ENCODE measurements at regions not wholly inside any gene's neighbourhood (a gene's known extent, or its start where the extent isn't known, plus 50 kb on each side); places are given as distances from the start of the nearest gene placed in this dataset.

DNA sequence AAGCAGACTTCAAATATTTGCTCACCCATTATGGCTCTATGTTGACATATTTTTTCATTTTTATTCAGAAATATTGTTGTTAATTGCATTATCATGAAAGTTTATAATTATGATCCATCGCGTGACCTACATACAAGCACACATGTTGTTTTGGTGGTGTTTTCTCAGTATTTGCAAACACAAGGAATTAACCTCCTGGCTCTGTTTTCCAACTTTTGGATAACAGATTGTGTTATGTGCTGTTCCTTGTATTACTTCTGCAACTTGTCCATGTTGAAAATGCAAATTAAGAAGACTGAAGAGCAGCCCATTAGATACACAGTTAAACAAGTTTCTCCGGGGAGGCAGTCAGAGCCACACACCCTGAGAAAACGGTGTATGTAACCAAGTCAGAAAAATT is 201.2 kb downstream of the SEC23A start:
- DNase-seq (ENCODE audit: low read depth in 2 of 2) = no peak

DNA sequence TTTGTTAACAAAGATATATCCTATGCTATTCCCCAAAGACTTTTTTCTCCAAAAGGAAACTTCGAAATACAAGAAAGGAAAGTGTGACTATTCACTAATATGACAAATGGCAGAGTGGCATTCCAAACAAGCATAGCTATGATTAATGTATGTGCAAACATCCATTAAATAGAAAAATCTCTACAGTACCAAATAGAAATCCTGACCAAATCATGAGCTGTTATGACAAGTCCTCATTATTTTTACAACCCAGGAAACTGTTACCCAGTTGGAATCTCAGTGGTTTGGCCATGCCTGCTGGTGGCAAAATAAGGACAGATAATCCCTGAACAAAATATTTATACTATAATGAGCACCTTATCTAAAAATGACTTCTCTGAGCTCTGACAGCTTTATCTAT is 202.1 kb downstream of the SEC23A start:
- no peak for DNase-seq (ENCODE audit: low read depth in 2 of 2)

DNA sequence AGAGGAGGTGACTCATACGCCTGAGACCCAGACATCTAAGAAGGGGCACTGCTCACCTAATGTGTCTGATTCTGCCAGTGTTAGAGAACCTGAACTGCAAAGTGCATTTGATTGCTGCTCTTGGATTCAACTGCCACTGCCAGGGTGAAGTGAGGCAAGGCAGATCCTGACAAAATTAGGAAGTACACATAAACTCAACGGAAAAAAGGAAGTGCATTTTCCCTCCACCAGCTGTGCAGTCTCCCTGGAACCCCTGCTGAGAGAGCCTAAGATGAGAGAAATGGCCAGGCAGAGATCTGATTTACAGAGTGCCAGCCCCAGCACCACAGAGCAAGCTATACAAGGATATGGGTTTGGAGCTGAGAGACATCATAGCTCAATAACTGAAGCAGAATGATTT is 215.3 kb downstream of the SEC23A start:
- DNase-seq (ENCODE audit: low read depth in 2 of 2) = no peak

DNA sequence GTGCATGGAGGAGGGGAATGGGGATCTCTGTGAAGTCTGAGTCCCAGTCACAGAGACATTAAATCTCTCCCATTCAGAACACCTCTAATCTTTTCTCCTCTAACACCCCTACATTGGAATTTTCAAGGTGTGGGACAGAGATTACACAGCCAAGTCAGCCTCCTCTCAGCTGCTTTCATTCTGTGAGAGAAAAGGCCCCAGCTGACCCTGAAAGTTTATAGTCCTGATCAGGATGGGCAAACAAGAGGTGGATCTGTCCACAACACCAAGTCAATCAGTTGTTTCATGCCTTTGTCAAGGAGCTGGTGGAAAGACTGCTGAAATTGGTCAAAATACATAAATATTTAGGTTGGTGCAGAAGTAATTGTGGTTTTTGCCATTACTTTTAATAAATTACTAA is 218.9 kb downstream of the SEC23A start:
- no peak for DNase-seq (ENCODE audit: low read depth in 2 of 2)

DNA sequence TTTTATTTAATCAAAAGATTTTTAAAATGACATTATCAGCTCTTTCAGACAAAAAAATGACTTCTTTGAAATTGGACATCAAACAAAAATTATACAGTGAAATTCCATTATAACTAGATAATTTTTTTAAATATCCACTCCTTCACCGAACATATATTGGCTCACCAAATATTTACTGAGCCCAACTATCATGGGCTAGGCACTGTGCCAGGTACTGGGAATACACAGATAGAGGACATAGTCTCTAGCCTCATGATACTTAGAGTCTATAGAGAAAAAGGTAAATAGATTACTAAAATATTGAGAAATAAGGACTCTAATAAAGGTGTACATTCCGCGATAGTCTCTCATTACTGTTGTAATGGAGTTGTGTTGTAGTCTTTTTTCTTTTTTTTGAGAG is 219.9 kb downstream of the SEC23A start:
- no peak for DNase-seq (ENCODE audit: low read depth in 2 of 2)

DNA sequence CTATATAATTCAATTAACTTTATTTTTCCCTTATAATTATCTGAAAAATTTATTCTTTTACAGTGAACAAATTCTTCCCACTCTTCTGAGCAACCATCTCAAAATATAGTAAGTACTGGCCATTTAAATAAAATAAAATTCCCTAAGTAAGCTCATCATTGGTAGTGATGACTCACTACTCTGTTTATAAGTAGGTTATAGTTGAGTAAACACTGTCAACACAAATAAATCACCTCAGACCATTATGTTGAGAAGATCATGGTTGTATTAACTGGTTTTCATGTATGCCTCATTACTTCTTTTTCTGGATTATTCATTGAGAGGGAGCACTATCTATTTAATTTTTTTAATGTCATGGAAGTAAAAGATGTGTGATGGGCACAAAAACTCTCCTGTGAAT is 220.5 kb downstream of the SEC23A start:
- DNase-seq (ENCODE audit: low read depth in 2 of 2) = no peak

DNA sequence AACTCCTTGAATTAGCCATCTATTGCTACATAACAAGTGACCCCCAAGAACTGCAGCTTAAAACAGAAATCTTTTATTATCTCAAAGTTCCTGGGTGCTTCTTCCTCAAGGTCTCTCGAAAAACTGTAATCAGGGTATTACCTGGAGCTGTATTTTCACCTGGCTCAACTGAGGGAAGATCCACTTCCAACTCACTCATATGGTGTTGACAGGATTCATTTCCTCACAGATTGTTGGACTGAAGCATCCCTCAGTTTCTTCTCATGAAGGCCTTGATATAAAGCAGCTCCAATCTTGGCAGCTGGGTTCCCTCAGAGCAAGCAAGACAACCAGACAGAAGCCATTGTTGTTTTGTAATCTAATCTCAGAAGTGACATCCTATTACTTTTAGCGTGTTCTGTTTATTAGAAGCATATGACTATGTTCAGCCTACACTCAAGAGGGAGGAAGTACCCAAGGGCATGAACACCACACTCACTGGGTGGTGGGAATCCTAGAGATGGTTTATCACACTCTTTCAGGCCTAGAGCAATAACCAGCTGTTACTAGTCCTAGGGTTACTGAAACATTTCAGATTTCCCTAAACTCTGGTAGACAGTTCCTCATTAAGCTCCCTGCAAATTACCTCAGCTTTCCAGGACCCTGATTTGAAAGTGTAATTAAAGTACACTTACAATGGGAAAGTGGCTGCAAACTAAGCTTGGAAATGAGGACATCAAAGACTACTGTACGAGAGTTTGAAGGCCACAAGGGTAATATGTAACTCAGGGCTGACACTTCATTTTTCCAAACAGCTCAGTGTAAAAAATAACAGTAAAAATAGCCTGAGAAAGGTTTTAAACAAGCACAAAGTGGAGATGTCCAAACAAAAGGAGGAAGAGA is 222.2 kb downstream of the SEC23A start:
- DNase-seq (ENCODE audit: low read depth in 2 of 2) = no peak

DNA sequence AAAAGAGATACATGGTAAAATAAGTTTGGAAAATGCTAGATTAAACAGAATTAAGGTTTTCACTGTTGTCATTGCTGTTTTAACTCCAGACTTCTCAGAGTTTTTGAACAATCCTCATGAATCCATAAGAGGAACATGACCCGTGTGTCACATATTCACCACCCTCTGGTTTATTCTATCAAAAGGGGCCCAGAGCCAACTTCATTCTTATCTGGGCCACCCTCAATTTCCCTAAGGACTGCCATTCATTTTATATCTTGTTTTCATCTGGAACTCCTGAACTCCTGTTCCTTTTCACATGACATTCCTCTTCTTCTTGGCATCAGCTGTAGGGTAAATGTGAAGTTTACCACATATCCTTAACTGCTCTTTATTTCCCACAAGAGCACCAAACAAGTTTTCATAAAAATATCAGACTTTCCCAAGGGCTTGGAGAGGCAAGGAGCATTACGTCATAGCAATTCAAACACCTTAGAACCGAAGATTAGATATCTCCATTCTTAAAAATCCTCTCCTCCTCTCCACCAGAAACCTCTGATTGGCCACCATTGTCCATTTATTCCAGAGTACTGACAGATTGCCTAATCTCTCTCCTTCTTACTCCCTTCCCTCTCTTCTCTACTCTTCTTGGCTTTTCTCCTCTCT is 225.2 kb downstream of the SEC23A start:
- DNase-seq (ENCODE audit: low read depth in 2 of 2) = no peak

DNA sequence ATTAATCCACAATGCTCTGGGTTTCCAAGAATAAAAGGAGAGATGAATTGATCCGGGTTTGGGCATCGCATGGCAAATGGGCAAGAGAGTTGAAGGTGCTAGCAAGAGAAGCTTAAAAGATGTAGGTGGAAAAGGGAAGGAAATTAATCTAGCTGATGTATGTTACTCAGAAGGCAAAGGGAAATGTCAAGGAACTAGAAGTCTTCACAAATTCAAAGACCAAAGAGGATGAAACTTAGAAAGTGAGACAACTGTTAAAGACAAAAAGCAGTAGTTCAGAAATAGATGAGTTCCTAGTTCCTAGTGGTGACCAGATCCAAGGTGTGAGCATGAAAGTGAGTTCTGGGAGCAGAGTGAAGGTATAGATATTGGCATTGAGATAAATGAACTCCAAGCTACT is 228.3 kb downstream of the SEC23A start:
- DNase-seq (ENCODE audit: low read depth in 2 of 2) = no peak

DNA sequence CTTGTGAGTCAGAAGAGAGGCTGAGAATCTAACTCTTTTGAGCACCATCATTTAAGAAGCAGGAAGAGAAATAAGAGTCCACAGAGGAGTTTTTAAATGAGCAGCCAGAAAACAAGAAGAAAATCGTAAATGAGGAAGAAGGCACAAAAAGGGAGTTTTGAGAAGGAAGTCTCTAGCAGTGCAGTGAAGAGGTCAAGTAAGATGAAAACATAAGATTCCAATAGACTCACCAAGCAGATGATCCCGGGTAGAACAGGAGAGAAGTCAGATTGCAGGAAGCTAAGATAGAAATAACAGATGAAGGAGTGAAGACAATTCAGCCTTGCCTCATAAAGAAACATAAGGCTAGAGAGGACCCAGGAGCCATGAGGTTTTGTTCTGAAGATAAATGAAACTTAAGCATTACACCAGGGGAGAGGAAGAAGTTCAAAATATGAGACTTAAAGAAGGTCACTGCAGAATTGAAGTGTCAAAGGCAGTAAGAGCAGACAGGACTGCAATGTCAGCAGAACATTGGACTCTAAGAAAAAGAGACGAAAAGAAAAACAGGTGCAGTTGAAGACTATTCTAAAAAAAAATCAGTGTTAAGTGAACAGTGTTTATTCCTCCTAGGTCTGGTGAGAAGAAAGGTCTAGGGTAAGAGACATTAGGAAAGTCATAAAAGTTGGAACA is 229.0 kb downstream of the SEC23A start:
- no peak for DNase-seq (ENCODE audit: low read depth in 2 of 2)

DNA sequence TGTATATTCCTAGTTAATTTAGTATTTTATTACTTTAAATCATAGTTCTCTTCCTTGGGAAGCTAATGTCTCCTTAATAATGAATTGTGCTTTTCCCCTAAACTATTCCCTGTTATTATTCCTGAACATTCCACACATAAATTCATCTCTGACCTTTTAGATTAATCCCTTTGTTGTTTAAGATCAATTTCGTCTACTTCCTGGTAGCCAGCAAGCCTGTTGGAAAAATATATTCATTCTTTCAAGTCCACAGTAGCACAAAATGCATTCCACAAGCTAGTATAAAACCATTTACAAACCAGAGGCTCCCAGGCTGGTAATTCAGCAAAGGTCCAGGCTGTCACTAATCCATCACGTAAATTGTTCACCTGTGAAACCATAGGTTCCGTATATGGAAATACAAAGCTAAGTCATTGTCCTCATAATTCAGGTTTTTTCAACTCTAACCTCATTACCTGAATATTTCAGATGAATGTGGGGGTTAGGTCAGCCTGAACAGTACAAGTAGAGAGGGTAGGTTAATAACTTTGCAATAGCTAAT is 232.7 kb downstream of the SEC23A start:
- DNase-seq (ENCODE audit: low read depth in 2 of 2) = no peak

DNA sequence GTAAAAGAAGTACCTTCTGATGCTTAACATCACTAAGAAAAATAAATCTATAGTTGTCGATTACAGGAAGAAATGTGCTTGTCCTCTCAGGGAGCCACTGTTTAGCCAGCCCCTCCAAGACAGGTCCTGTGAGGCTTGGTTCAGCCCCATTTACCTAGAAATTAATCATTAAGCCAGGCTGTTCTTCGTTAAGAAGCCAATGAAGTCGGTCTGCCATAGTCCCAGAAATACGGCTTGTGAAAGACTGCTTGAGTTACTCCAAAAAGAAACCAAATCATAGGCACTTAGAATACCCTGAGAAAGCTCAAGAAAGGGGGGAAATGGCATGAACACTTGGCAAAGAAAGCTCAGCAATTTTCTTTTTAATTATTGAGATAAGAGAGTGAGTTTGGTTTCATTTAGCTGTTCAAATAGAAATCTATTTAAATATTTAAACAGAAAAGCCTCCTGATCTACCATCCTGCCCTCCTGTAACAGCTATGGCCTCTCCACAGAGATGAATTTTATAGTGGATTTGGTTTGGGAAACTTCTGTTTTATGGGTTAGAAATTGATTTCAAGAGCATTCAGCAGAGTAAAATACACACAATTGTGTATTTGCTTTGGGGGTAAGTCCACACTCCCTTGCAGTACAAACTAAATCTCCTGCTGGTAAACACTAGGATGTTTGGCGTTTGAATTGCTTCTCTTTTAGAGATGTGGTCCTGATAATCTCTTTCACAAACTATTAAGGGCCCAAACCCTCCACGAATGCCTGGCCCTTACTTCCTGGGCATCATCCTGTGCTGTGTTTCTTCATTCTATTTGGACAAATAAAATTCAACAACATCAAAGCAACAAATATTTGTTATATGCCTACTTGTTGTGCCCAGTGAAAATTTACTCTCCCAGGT is 234.4 kb downstream of the SEC23A start:
- DNase-seq (ENCODE audit: low read depth in 2 of 2) = no peak

DNA sequence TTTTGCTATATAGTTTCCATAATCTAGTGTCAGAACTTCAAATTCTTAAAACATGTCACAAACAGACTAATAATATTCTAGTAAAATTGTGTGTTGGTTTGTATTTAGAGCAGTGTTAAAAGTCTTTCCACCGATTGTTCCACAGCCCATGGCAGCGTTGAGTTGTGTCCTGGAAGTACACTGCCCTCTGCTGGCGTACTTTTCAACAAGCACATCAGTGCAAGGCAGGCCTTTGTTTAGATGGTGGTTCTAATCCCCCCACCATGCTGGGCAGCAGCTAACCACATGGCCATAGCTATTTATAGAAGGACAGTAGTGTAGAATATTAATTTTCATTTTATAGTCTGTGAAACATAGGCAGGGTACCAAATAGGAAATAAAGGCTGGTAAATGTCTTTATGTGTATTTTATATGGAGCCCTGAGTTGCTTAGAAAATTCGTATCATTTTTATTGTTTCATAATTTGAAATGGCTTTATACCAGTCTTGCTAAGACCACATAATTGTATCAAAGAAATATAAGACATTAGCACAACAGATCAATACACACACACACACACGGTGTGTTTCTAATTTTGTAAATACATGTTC is 235.4 kb downstream of the SEC23A start:
- peak; percentile 51 to 53 for DNase-seq (ENCODE audit: low read depth in 2 of 2)

DNA sequence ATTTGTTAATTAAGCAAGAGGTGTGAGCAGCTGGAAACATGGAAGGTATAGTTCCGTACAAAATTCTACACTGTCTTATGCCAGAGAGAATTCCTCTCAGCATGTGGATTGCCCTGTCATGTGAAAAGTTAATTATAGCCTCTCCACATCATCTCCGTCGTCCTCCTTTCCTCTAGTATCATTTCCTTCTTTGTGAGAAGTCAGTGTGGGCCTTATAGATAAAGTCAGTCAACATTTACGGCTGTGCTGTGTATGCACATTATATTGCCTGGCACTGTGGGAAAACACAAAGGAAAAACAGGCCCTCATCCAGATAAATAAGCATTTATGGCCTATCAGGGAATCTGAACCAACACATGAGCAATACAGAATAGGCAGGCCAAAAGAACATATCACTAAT is 236.6 kb downstream of the SEC23A start:
- DNase-seq (ENCODE audit: low read depth in 2 of 2) = no peak

DNA sequence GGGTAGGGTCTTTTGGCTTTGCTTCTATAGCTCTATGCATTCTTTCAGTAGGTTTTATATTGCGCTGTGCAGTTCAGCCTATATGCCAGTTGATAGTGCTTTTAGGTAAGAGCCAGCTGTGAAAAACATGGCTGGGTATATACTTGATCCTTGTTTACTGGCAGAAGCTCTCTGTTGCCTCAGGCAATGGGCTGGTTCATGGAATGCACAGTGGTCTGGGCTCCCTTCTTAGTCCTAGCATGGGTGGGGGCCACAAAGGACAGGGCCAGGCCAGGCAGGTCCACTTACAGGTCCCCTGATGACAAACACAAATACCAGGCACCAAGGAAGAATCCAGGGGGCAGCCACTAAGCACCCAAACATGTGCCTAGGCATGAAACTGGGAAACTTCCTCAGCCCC is 240.7 kb downstream of the SEC23A start:
- DNase-seq (ENCODE audit: low read depth in 2 of 2) = no peak

DNA sequence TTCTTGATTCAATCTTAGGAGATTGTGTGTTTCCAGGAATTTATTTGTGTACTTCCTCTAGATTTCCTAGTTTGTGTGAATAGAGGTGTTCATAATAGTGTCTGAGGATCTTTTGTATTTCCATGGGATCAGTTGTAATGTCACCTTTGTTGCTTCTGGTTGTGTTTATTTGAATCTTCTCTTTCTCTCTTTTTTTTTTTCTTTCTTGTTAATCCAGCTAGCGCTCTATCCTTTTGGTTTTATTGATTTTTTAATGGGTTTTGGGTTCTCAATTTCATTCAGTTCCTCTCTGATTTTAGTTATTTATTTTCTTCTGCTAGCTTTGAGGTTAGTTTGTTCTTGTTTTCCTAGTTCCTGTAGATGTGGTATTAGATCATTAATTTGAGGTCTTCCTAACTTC is 242.5 kb downstream of the SEC23A start:
- no peak for DNase-seq (ENCODE audit: low read depth in 2 of 2)

DNA sequence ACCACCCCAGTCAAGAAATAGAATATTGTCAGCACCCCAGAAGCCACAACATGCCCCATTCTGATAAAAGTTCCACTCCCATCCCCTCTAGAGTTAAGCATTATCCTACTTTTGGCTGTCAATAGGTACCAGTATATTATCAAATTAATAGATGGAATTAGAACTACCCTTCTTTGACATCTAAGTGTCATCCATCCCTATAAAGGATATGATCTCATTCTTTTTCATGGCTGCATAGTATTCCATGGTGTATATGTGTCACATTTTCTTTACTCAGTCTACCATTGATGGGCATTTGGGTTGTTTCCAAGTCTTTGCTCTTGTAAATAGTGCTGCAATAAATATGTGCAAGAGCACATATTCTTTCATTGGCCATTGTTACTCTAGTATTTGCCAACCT is 246.2 kb downstream of the SEC23A start:
- DNase-seq (ENCODE audit: low read depth in 2 of 2) = no peak

DNA sequence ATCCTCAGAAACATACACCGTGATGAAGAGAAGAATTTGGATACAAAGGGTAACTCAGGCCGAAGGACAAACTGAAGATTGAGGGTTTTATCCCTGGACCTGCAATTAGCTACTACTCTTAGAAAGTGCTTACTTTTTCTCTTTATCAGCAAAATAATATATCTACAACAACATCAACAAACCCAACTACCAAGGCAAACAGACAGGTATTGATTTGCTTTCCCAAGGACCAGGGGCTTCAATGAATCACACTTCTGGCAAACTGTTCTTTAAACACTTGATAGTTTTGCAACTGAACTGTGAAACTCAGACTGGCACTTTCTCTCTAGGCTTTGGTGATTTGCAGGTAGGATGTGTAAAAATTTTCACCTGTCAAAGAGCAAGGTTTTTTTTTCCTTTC is 247.5 kb downstream of the SEC23A start:
- no peak for DNase-seq (ENCODE audit: low read depth in 2 of 2)

DNA sequence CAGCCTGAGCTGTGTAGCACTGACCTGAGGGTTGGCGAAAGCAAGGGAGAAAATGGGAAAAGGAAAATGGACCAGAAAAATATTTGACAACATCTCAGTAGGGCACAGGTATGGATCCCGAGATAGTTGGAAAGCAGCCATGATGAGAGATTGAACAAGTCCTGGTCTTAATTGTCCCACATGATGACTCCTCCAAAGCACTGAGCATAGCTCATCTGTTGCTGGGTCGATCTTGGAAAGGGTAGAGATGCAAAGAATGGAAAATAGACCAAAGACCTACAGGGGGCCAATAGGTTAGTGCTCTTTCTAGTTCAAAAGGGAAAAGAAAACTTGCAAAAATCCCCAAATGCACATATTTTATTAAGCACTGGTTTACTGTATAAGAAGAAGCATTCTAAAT is 251.9 kb downstream of the SEC23A start:
- no peak for DNase-seq (ENCODE audit: low read depth in 2 of 2)

DNA sequence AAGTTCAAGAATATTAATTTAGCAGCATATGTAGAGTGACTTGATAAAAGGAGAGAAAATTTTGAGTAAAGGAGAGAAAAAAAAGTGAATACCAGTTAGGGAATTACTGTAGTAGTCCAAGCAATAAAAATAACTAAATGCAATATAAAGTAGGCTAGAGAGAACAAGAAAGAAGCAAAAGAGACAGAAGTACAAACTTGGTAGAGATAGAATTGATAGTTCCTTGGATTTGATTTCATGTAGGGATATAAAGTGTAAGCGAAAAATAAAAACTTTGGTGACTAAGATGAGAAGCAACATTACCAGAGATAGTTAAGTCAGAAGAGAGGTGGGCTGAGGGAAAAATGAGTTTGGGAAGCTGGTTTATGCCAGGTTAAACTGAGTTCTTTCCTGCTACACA is 252.4 kb downstream of the SEC23A start:
- DNase-seq (ENCODE audit: low read depth in 2 of 2) = no peak

DNA sequence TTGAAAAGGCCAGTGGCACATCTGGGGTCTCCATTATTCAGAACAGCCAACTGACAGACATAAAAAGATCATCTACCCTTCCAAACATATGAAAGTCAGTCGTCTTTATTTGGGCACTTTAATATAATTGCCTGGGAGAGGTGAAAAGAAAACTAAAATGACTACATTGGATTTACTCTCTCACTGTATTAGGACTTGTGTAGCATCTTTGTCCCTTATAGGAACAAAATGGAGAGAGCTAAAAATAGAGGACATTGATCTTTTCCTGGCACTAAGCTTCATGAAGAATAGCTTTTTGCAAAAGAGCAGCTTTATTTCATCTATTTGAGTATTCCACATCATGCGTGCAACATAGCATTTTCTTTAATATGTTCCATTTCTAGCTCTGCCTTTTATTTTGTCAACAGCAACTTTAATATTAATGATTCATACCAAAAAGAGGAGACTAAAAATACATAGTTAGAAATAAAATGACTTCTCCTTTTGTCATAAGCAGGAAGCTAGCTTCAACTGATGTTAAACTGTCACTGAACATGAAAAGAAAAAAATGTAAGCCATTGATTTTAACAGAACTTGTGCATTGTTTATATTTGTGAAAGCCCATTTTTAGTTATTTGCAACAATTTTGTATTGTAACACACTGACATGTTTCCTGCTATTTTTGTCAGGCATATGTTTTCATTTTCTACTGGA is 254.6 kb downstream of the SEC23A start:
- DNase-seq (ENCODE audit: low read depth in 2 of 2) = no peak

All from fibroblast of skin of left biceps (primary cell).